T-helper 17 cell (primary cell): ENCODE measurements at regions not wholly inside any gene's neighbourhood (a gene's known extent, or its start where the extent isn't known, plus 50 kb on each side); places are given as distances from the start of the nearest gene placed in this dataset.

Experiments used
- ATAC-seq: fragments of 150-1000 bp; cut with Tn5 transposase; 2 replicates; pipeline ENCODE4 v1.10.0; 2021; ENCODE audit warnings: mild to moderate bottlenecking, moderate library complexity
- DNase-seq, 3 donors: peaks; one replicate each; pipeline versions ENCODE4 v3.0.0 to v3.0.0-alpha.2; 2020 to 2021
- H3K9me3 ChIP-seq: one replicate; pipeline ENCODE4 v1.7.0; 2013; ENCODE audit warnings: low read length, mild to moderate bottlenecking; ENCODE audit not compliant: control insufficient read depth, poor library complexity, severe bottlenecking
- H3K27ac Mint-ChIP-seq: one replicate; pipeline ENCODE4 v1.8.0; 2022; ENCODE audit warnings: mild to moderate bottlenecking, moderate library complexity, mixed read lengths
- H3K27me3 Mint-ChIP-seq: one replicate; pipeline ENCODE4 v1.8.0; 2022; ENCODE audit warnings: mixed read lengths
- H3K36me3 Mint-ChIP-seq: one replicate; pipeline ENCODE4 v1.8.0; 2022; ENCODE audit warnings: low read depth, mixed read lengths
- H3K4me1 Mint-ChIP-seq: one replicate; pipeline ENCODE4 v1.8.0; 2022; ENCODE audit warnings: mild to moderate bottlenecking, mixed read lengths
- H3K4me3 Mint-ChIP-seq: one replicate; pipeline ENCODE4 v1.8.0; 2022; ENCODE audit warnings: mild to moderate bottlenecking, moderate library complexity, mixed read lengths

GRCh38 chr5:56322592-56322991 is 89.5 kb upstream of the ANKRD55 start:
- Mint-ChIP-seq H3K27me3 (no peaks in the 10 kb centered on the region), H3K4me1 (peaks cover 46% of the 10 kb centered on the region), H3K36me3 (no peaks in the 10 kb centered on the region), H3K4me3 (no peak overlapping the region), H3K27ac (peak overlapping the region; percentile 94)
- DNase-seq (no peak), ATAC-seq (no peak)
- H3K9me3 ChIP-seq, result no peaks in the 10 kb centered on the region

- Mint-ChIP-seq H3K36me3 (no peaks in the 10 kb centered on the region), H3K27me3 (no peaks in the 10 kb centered on the region), H3K4me1 (peaks cover 40% of the 10 kb centered on the region), H3K27ac (peak overlapping the region; percentile 94), H3K4me3 (peak overlapping the region; percentile 90)
- no peak for DNase-seq
- peak; percentile 75 for ATAC-seq
- H3K9me3 ChIP-seq, result no peaks in the 10 kb centered on the region
These were observed 88.2 kb upstream of the ANKRD55 start for GRCh38 chr5:56321236-56321881.

GRCh38 chr5:56320686-56321085 is 87.6 kb upstream of the ANKRD55 start:
- Mint-ChIP-seq H3K27me3 (no peaks in the 10 kb centered on the region), H3K4me1 (peaks cover 38% of the 10 kb centered on the region), H3K27ac (peak overlapping the region; percentile 94), H3K4me3 (peak overlapping the region; percentile 90), H3K36me3 (no peaks in the 10 kb centered on the region)
- DNase-seq (no peak), ATAC-seq (no peak)
- H3K9me3 ChIP-seq, result no peaks in the 10 kb centered on the region

- Mint-ChIP-seq H3K4me1 (peaks cover 32% of the 10 kb centered on the region), H3K4me3 (peak overlapping the region; percentile 90), H3K36me3 (no peaks in the 10 kb centered on the region), H3K27ac (peak overlapping the region; percentile 94), H3K27me3 (no peaks in the 10 kb centered on the region)
- ATAC-seq (no peak), DNase-seq (no peak)
- H3K9me3 ChIP-seq, result no peaks in the 10 kb centered on the region
These were observed 86.5 kb upstream of the ANKRD55 start for GRCh38 chr5:56319526-56320181.

GRCh38 chr5:56317923-56318561 is 84.9 kb upstream of the ANKRD55 start:
- H3K27ac Mint-ChIP-seq, result peak overlapping the region; percentile 94
- no peaks in the 10 kb centered on the region for H3K9me3 ChIP-seq
- H3K27me3 Mint-ChIP-seq, result no peaks in the 10 kb centered on the region
- H3K4me1 Mint-ChIP-seq, result peaks cover 33% of the 10 kb centered on the region
- DNase-seq (no peak), ATAC-seq (peak; percentile 39)
- H3K4me3 Mint-ChIP-seq, result peak overlapping the region; percentile 90
- H3K36me3 Mint-ChIP-seq, result no peaks in the 10 kb centered on the region

- no peaks in the 10 kb centered on the region for H3K9me3 ChIP-seq
- ATAC-seq (peak; percentile 32), DNase-seq (no peak)
- H3K4me1 Mint-ChIP-seq, result peaks cover 34% of the 10 kb centered on the region
- peak overlapping the region; percentile 28 for H3K4me3 Mint-ChIP-seq
- peaks cover 4% of the 10 kb centered on the region for H3K36me3 Mint-ChIP-seq
- no peaks in the 10 kb centered on the region for H3K27me3 Mint-ChIP-seq
- H3K27ac Mint-ChIP-seq, result peak overlapping the region; percentile 94
These were observed 83.3 kb upstream of the ANKRD55 start for GRCh38 chr5:56316299-56316994.

- H3K27me3 Mint-ChIP-seq, result no peaks in the 10 kb centered on the region
- peak overlapping the region; percentile 41 for H3K4me3 Mint-ChIP-seq
- ATAC-seq, result peak; percentile 75
- peak overlapping the region; percentile 94 for H3K27ac Mint-ChIP-seq
- H3K36me3 Mint-ChIP-seq, result peaks cover 12% of the 10 kb centered on the region
- peak in 1 of 3 donors; percentile 56 for DNase-seq
- no peaks in the 10 kb centered on the region for H3K9me3 ChIP-seq
- peaks cover 29% of the 10 kb centered on the region for H3K4me1 Mint-ChIP-seq
These were observed 81.4 kb upstream of the ANKRD55 start for GRCh38 chr5:56314529-56314928.

GRCh38 chr5:56313596-56313995 is 80.5 kb upstream of the ANKRD55 start:
- DNase-seq (no peak), ATAC-seq (no peak)
- Mint-ChIP-seq H3K27me3 (no peaks in the 10 kb centered on the region), H3K27ac (peak overlapping the region; percentile 19), H3K36me3 (peaks cover 15% of the 10 kb centered on the region), H3K4me3 (no peak overlapping the region), H3K4me1 (peaks cover 30% of the 10 kb centered on the region)
- H3K9me3 ChIP-seq, result no peaks in the 10 kb centered on the region

- H3K4me3 Mint-ChIP-seq, result no peak overlapping the region
- no peaks in the 10 kb centered on the region for H3K27me3 Mint-ChIP-seq
- peaks cover 15% of the 10 kb centered on the region for H3K36me3 Mint-ChIP-seq
- no peak for DNase-seq
- peaks cover 30% of the 10 kb centered on the region for H3K4me1 Mint-ChIP-seq
- no peaks in the 10 kb centered on the region for H3K9me3 ChIP-seq
- ATAC-seq, result no peak
- peak overlapping the region; percentile 19 for H3K27ac Mint-ChIP-seq
These were observed 79.9 kb upstream of the ANKRD55 start for GRCh38 chr5:56313004-56313531.

GRCh38 chr5:56311306-56311905 is 78.3 kb upstream of the ANKRD55 start:
- H3K27me3 Mint-ChIP-seq, result no peaks in the 10 kb centered on the region
- ATAC-seq, result no peak
- DNase-seq, result no peak
- H3K27ac Mint-ChIP-seq, result peak overlapping the region; percentile 19
- peaks cover 15% of the 10 kb centered on the region for H3K36me3 Mint-ChIP-seq
- H3K4me3 Mint-ChIP-seq, result no peak overlapping the region
- H3K9me3 ChIP-seq, result no peaks in the 10 kb centered on the region
- peaks cover 25% of the 10 kb centered on the region for H3K4me1 Mint-ChIP-seq

GRCh38 chr5:56310711-56311204 is 77.6 kb upstream of the ANKRD55 start:
- peaks cover 15% of the 10 kb centered on the region for H3K36me3 Mint-ChIP-seq
- H3K27me3 Mint-ChIP-seq, result no peaks in the 10 kb centered on the region
- ATAC-seq, result no peak
- peaks cover 23% of the 10 kb centered on the region for H3K4me1 Mint-ChIP-seq
- H3K27ac Mint-ChIP-seq, result no peak overlapping the region
- no peaks in the 10 kb centered on the region for H3K9me3 ChIP-seq
- DNase-seq, result no peak
- H3K4me3 Mint-ChIP-seq, result no peak overlapping the region

- H3K9me3 ChIP-seq, result no peaks in the 10 kb centered on the region
- Mint-ChIP-seq H3K4me1 (peaks cover 20% of the 10 kb centered on the region), H3K27ac (peak overlapping the region; percentile 8), H3K4me3 (no peak overlapping the region), H3K36me3 (peaks cover 15% of the 10 kb centered on the region), H3K27me3 (no peaks in the 10 kb centered on the region)
- DNase-seq (no peak), ATAC-seq (no peak)
These were observed 76.2 kb upstream of the ANKRD55 start for GRCh38 chr5:56309262-56309826.
